NB4 (cell line): ENCODE measurements at regions not wholly inside any gene's neighbourhood (a gene's known extent, or its start where the extent isn't known, plus 50 kb on each side); places are given as distances from the start of the nearest gene placed in this dataset.

Source experiments
- MYC ChIP-seq: IDR thresholded peaks from 2 replicates; pipeline ENCODE4 v1.6.1; 2011; ENCODE audit warnings: low read depth, low read length
- TF ChIP-seq, protein P1 (sequence below): IDR thresholded peaks from one replicate; pipeline ENCODE4 v1.5.1; 2012; ENCODE audit warnings: low read depth, low read length

DNA sequence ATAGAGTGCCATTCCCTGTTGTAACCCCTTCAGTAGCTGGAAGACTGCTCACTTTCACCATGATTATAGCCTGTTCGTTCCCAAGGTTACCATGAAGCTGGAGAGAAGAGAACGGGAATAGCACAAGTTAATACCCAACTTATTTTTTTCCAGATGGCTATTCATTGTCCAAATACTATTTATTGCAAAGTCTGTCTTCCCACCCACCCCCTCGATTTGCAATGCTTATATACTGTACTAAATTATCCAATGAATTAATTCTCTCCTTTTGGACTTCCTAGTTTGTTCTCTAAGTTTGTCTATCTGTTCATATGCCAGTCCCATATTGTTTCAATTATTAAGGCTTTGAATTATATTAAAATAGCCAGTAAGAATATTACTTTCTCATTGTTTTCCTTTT is 231.0 kb downstream of the RAB11FIP4 start:
- TF ChIP-seq MYC = no peak
- TF ChIP-seq, protein P1, sequence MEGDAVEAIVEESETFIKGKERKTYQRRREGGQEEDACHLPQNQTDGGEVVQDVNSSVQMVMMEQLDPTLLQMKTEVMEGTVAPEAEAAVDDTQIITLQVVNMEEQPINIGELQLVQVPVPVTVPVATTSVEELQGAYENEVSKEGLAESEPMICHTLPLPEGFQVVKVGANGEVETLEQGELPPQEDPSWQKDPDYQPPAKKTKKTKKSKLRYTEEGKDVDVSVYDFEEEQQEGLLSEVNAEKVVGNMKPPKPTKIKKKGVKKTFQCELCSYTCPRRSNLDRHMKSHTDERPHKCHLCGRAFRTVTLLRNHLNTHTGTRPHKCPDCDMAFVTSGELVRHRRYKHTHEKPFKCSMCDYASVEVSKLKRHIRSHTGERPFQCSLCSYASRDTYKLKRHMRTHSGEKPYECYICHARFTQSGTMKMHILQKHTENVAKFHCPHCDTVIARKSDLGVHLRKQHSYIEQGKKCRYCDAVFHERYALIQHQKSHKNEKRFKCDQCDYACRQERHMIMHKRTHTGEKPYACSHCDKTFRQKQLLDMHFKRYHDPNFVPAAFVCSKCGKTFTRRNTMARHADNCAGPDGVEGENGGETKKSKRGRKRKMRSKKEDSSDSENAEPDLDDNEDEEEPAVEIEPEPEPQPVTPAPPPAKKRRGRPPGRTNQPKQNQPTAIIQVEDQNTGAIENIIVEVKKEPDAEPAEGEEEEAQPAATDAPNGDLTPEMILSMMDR = no peak
